Amniotic stem cell (primary cell): ENCODE measurements at regions not wholly inside any gene's neighbourhood (a gene's known extent, or its start where the extent isn't known, plus 50 kb on each side); places are given as distances from the start of the nearest gene placed in this dataset.
"Not testable (repeated sequence)": the region's sequence is repeated elsewhere in the genome, so short reads cannot be mapped to it uniquely, and the experiment has no call there.

Source experiments
- DNase-seq: peaks from one replicate; lab custom pipeline; 2025; lab: John Stamatoyannopoulos, UW

DNA sequence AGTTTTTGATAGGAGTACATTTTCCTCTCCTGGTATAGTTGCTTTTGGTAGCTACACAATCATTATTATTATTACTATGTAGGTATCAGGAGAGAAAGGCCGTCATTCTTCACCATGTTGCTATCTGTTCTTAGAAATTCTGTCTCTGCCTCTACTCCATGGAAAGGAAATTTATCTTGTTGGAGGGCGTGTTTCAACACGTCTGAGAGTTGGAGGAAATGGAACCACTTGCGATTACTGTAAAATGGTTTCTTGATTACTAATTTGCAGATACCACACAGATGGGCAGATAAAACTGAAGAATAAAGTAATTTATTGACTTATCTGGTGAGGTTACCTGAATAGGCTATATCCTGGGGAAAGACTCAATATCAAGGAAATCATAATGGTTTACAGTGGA, 488.4 kb downstream of the NR2F2 start:
- no peak for DNase-seq

DNA sequence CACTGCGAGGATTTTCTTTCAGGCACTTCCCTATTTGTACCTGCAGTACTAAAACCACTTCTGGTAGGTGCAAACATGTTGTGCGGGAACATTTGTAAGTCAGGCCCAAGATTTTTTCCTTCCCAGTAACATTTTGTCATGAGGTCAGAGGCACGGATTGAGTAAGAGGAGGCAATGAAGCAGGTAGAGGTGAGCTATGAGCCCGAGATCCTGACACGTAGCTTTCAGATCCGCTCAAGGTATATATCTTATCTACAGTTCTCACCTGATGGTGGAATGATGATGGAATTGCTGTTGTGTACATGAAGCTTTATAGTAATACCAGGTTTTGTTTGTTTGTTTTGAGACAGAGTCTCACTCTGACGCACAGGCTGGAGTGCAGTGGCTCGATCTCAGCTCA, 497.5 kb downstream of the NR2F2 start:
- DNase-seq: no peak

DNA sequence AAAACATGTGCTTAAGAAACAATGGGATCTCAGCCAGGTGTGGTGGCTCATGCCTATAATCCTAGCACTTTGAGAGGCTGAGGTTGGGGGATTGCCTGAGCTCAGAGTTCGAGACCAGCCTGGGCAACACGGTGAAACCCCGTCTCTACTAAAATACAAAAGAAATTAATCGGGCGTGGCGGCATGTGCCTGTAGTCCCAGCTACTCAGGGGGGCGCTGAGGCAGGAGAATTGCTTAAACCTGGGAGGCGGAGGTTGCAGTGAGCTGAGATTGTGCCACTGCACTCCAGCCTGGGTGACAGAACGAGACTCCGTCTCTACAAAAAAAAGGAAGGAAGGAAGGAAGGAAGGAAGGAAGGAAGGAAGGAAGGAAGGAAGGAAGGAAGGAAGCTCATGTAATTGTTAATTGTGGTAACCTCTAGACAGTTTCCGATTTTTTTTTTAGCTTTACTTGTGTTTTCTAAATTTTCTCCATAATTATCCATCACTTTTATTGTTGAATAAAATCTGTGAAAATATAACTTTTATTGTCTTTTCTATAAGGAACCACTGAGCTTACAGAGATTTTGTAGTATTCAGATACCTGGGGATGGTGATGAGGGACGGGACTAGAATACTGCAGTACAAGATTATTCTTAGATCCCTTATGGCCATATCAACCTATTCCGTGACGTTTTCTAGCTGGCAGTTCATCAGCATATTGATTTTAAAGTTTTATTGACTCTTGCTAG, 506.9 kb downstream of the NR2F2 start:
- no peak for DNase-seq

DNA sequence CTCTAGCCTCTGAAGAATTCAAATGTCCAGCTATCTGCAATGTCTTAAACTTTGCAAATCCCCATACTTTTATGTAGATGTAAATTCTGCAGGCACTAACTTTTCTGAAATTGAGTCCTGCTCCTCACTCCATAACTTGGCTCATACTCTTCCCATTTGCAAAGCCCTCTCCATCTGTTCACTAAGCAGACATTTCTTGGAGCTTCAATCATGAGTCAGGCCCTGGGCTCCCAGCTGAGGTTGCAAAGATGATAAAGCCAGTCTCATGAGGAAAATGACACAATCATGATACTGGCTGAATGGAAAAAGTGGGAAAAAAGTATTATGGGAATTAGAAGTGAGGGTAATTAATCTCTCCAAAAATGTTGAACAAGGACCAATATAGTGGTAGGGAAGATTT, 507.6 kb downstream of the NR2F2 start:
- DNase-seq: no peak

DNA sequence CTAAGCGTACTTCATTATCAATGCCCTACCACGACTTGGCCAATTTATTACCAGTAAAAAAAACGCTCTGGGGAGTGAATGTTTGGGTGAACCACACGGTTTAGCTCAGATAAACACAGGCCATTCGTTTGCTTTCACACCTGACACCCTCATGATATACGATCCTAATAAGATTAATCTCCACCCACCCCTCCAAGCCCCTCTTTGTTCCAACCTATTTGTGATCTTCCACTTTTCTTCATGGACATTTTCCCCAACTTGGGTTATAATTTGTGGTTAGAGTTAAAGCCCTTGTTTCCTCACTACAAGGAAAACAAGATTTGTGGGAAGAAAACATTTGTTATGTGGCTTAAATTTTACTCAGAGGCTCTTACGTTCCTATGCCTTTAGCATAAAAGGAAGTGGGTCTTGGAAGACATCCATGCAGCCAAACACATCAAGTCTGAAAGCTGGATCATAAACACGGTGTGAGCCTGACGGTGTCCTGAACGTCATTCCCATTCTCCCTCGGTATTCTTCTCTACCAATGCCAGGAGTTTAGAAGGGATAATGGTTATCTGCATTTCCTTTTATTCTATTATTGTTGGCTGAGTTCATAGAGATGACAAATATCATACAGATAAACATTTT, 518.9 kb downstream of the NR2F2 start:
- no peak for DNase-seq

DNA sequence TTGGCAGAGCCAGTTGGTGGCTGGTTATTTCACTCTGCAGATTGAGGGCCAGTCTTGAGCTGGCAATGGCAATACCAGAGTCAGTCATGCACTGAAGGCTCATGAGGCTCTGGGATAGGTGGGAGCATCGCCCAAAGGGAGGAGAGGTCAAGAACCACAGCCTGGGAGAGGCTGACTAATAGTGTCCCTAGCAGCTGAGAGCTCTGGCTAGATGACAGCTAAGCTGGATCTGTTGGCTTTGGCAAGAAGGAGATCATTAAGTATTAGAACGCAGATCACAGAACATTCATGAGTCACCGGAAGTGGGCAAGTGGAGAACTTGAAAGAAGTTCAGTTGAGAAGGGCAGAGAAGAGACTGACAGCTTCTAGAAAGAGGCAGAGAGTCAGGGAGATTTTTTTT, 521.1 kb downstream of the NR2F2 start:
- DNase-seq: no peak

DNA sequence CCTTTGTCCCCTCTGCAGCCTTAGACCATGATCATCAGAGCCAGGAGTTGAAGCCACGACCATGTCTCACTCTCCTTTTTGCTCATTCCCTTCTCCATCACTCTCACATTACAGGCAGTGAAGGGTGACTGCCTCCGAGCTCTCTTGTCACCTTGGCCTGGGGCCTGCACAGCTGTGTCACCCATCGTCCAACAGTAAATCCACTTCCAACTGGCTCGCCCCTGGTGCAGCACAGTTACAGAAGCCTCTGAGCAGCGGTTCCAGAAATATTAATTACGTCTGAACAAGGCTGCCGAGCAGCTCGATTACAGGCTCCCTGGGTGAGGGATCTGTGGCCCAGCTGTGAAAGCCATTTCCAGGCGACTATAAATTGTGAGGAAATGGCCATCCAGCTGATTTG, 528.2 kb downstream of the NR2F2 start:
- DNase-seq: no peak

DNA sequence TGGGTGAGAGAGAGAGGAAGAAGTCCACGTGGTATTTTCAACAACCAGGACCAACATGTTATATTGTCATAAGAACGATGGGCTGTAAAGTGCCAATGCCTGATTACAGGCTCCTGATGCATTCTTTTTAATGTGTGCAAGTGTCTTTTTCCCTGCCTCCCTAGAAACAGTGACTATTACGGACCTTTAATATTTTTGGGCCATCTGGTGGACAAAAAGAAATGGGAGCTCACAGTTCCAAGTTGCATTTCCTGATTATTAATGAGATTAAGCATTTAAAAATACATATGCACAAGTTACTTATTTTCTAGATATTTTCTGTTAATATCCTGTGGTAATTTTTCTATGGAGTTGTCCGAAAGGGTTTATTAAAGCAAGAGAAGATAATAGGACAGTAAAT, 530.2 kb downstream of the NR2F2 start:
- DNase-seq: no peak

DNA sequence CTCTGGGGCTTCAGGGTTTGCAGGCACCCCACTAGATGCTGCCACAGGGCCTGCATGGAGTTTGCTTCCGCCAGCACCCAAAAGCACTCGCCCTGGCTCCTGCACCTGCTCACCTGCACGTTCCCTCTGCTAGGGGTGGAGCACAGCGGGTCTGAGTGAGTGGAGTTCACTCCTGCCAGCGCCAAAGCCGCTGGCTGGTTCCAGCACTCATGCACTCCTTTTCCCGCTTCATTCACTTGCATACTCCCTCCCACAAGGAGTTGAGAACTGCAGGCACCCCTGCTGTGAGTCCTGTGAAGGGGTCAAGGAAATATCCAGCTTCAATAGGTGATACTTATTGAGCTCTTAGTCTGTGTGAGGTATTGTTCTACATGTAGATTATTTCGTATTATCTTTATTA, 537.5 kb downstream of the NR2F2 start:
- no peak for DNase-seq

DNA sequence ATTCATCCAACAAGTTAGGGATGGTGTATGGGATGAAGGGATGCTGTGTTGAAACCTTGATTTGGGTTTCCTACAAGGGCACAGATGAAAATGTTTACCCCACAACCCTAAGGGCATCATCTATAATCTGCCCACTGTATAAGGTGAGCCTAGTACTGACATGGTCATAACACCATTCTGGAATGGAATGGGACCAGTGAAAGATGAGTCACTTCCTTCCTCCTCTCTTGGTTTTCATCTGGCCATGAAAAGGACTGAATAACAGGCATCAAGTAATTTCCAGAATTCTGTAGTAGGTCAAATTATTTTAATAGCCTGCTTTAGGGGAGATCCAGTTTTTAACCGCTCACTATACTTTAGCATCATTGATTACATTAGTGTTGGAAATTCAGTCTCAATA, 538.6 kb downstream of the NR2F2 start:
- DNase-seq: no peak

DNA sequence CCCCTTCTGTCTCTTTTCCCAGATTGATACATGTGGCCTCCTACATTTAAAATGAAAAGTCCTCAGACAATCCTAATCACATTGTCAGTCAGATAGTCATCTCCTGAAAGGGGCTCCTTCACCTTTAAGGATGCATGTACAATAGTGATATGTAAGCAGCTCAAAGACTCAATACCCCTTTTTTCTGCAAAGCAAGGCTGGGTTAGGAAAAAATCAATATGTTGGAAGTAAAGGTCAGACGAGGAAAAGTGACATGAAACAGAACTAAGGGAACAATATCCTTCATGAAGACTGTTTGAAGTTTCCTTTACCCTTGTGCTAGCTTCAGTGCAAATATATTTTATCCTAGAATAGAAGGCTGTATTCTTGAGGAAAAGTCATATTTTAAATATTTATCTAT, 539.3 kb downstream of the NR2F2 start:
- no peak for DNase-seq

DNA sequence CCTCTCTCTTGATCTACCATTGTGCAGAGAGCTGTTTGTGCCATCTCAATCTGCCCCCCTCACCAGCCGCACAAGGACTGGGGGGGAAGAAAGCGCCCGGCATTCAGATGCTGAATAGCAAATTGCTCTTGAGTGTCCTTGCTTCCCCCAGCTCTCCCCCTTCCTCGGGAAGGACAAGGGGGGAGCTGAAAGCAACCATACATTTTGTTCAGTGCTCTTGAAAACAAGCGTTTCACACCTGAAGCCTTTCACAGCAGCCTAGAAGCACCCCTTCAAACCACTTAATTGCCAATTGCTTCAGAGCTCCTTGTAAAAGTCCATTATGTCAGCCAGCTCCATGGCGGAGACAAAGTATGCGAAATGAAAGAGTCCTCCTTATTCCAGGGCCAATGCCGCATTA, 540.1 kb downstream of the NR2F2 start:
- no peak for DNase-seq

DNA sequence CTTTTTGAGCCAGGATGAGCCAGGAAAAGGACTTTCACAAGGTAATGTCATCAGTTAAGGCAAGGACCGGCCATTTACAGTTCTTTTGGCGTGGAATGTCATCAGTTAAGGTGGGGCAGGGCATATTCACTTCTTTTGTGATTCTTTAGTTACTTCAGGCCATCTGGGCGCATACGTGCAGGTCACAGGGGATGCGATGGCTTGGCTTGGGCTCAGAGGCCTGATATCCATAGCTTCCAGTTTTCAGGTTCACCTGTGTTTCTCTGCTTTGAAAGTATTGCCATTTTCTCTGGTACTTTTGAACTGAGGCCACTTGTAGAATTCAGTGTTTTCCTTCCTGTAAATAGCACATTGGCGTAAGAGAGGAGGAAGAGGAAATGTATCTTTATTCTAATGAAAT, 546.9 kb downstream of the NR2F2 start:
- not testable (repeated sequence) for DNase-seq

DNA sequence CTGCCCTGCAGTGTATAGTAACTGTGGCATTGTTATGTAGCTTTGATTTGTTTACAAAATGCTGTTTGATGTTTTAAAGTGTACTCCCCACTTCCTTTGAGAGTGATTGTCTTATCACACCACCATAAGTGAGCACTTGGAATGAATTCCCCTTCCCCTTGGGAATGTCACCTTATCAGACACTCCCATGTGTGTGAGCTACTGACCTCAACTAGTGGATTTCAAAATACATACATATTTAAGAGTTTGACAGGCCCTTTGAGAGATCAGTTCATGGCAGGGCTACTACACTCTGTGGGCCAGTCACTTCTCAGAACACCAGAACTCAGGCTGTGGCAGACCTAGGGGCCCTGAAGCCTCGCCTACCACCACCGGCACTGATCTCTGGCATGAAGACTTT, 547.6 kb downstream of the NR2F2 start:
- no peak for DNase-seq

DNA sequence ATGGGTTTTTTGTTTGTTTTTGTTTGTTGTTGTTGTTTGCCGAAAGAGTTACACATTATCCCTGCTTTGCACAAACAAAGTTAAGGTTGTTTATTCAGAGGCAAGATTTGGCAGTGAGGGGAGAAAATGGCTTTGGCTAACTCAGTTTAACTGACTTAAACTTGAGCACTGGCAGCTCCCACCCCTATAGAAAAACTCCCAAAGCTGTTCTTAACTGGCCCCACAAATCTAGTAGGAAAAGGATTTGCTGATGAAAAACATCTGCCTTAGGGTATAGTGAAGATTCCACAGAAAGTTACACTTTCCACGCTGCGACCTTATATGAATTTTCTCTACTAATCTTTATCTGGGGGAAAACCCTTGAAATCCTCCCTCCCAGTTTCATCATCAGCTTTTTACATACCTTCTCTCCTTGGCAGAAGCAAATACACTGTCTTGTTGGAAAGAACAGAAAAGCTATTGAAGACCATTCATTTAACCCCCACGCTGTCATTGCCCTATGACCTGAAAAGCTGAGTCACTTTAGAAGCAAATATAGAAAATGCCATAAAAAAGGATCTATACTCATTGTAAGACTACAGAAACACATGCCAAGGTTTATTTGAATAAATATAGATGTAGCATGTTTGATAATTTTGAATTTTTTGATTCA, 551.7 kb downstream of the NR2F2 start:
- DNase-seq: no peak

DNA sequence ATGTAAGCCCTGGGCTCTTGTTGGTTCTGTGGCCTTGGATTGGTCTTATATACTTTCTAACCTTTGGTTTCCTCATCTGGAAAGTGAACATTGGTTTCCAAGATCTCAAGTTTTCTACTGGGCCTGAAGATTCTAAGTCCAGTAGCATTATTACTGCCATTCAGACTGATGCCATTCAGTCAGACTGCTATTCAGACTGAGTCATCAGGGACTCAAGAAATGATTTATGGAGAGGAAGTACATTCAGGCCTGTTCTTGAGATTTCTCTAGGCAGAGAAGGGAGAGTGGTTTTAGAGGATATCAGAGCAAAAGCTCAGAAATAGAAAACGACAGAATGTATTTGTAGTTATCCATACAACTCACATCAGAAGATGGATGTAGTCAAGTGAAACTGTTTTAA, 557.2 kb downstream of the NR2F2 start:
- DNase-seq: no peak

DNA sequence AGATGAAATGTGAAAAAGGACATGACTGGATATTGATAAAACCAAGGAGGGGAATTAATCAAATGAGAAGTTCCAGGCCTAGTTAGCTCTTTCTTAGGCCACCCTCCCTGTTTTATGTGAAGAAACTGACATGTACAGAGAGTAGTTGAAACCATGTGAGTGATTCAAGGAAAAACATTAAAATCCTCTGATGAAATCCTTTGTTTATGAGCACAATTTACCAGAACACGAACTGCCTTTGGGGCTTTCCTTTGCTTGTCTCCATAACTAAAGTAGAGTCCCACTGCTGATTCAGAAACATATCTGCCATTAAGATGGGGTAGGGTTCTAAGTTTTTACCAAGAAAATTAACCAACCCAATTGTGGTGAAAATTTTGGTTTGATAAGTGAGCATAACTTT, 558.3 kb downstream of the NR2F2 start:
- no peak for DNase-seq

DNA sequence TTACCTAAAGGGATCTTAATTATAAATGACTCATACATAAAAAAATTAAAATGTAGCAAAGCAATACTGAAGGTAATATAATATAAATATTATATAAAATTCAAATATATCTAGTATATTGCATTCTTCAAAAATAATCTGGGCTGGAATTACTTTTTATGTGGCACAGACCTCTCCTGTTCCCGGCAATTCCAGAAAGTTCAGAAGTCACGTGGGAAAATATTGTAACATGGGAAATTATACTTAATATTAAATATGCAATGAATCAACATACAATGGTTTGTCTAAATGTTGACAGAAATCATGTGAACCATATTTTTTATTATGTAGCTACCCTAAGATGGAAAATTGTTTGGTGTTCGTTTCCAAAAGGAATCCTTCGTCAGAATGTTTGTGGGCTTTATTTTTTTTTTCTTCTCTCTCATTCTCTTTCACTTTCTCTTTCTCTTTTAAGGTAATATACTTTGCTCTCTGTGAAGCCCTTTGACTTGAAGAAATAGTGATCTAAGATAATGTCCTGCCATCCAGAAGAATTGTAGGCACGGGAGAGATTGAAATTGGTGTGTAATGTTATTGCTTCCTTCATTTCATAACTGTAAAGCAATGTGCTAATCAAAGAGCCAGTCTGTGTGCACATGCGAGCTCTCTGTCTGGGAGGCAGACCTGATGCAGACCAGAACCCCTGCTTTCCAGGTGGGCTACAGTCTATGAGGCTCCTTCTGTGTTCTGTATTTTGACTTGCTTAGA, 559.4 kb downstream of the NR2F2 start:
- DNase-seq: no peak

DNA sequence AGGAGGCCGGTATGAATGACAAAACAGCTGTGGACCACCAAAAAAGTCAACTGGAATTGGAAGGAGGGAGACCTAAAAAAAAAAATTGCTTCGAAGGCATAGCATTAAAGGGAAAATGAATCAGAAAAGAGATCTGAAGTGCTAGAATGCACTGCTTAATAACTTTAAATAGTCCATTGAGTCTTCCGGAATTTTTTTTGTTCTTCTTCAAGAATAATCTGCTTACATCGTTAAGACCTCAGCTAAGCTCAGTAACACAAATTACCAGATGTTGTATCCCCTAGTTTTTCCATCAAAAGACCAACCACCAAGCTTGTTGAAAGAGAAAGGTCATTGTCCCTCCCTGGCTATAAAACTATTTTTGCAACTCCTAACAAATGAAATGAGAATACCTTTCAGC, 560.5 kb downstream of the NR2F2 start:
- DNase-seq: no peak

DNA sequence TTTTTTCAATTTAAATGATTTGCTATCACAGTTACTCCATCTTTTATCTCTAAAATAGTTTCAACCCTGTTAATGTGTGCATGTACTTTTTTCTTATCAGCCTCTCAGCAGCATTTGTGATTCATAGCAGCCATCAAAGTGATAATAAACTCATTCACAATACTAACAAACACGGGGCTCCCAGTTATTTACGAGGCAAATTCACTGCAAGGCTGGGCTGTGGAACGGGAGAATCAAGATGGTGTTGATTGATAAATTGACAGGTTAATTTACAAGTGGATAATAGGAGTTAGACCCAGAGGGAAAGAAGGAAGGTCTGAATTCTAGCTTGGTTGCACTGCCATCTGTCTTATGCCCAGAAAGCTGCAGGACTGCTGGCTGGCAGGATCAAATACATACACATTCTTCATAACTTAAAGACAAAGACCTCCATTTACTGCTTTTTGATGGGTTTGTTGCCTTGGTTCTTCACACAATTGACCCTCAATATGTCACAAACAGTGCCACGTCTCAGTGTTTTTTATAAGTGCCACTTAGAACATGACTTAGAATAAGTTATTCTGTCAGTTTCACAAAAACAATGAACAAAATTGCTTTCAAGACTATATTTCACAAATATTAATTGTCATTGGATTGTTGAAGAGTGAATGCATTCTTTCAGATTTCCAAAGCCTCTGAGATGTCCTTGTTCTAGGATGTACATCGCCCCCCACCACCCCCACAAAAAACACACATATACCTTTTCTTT, 562.8 kb downstream of the NR2F2 start:
- DNase-seq: no peak

DNA sequence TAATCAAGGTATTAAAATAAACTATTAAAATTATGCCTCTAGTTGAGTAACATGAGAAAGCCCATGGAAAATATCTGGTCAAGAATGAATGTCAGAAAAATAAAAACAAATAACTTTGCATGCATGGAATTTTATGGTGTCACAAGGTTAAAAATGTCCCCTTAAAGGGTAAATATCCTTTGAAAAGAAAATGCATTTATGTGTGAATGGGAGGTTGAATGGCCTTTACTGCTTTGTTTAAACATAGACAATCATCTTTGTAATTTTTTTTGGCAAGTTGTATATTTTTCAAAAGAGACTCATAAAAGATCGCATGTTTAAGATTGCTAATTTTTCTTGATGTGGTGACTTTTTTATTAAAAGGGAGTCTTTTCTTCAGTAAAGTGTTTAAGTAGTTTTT, 564.2 kb downstream of the NR2F2 start:
- no peak for DNase-seq

DNA sequence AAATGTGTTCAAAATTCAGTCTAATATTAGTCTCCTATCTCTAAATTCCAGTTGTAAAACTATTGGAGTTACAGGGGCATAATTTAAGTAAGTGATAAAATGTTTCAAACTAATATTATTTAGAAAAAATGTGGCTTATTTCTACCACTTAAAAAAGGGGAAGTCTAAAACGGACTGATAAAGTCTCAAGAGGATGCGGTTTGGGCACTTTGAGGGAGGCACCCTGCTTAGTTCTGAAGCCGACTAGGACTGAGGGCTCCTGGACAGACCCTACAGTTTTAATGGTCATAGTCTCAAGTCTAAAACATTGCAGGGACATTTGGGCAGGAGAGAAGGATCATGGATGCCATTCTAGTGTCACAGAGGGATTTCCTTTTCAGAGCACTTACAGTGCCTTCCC, 566.3 kb downstream of the NR2F2 start:
- no peak for DNase-seq
